Activated CD4-positive, alpha-beta T cell treated with anti-CD3 and anti-CD28 coated beads for 48 hours (primary cell): ENCODE measurements at regions not wholly inside any gene's neighbourhood (a gene's known extent, or its start where the extent isn't known, plus 50 kb on each side); places are given as distances from the start of the nearest gene placed in this dataset.
"Not testable (repeated sequence)": the region's sequence is repeated elsewhere in the genome, so short reads cannot be mapped to it uniquely, and the experiment has no call there.

ENCODE experiments used
- DNase-seq: peaks from one replicate; pipeline ENCODE4 v3.0.0-alpha.2; 2020

DNA sequence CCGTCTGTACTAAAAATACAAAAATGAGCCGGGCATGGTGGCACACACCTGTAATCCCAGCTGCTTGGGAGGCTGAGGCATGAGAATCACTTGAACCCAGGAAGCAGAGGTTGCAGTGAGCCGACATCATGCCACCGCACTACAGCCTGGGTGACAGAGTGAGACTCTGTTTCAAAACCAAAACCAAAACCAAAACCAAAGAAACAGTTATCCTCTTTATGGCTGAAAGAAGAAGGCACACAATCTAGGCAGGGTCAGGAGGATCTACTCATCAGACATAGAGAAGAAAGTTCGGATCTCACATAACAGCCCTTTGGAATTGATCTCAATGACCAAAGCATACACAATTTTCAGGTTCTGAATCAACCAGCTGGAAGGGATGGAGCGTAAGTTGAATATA lies 411.3 kb upstream of the SLC35B3 start:
- not testable (repeated sequence) for DNase-seq

GRCh38 chr6:8845690-8846089 lies 410.3 kb upstream of the SLC35B3 start:
- no peak for DNase-seq

- DNase-seq = no peak
Observed at GRCh38 chr6:8844968-8845367, 409.6 kb upstream of the SLC35B3 start.

DNA sequence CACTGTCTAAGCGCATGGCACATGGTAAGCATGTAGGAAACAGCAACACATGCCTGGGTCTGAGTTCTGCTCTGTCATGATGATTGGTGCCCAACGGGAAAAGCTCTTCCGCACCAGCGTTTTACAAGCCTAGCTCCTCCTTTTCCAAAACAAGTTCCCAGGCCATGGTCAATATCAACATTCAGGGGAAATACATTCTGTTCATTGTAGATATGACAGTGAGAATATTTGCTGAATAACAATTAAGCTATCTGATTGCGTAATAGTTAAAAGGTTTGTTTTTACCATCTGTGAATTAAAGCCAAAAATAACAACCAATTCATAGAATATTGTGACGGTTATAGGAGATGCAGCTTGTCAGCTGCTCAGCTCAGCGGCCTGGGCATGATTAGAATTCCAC lies 404.3 kb upstream of the SLC35B3 start:
- no peak for DNase-seq

DNA sequence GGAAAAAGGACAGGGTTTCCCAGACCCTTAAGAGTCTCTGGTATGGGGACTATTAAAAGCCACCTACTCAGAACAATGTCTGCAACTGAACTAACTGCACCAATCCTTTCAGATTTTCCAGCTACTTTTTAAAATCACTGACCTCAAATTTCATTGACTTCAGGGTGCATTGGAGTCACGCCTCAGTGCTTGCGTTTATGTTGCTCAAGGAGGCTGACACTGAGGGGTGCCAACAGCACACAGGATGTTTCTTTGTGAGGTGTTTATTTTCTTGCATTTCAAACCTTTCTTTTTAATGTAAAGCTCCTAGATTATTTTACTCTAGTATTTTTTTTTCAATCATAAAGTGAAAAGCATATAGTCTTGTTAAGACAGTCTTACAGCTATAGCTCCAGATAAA lies 402.0 kb upstream of the SLC35B3 start:
- DNase-seq = no peak

DNA sequence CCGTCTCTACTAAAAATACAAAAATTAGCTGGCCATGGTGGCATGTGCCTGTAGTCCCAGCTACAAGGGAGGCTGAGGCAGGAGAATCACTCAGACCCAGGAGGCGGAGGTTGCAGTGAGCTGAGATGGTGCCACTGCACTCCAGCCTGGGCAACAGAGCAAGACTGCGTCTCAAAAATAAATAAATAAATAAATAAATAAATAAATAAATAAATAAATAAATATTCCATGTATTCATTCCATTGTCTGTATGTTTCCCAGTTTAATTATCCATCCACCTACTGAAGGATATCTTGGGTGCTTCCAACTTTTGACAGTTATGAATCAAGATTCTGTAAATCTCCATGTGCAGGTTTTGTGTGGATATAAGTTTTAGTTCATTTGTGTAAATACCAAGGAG lies 397.4 kb upstream of the SLC35B3 start:
- not testable (repeated sequence) for DNase-seq

DNA sequence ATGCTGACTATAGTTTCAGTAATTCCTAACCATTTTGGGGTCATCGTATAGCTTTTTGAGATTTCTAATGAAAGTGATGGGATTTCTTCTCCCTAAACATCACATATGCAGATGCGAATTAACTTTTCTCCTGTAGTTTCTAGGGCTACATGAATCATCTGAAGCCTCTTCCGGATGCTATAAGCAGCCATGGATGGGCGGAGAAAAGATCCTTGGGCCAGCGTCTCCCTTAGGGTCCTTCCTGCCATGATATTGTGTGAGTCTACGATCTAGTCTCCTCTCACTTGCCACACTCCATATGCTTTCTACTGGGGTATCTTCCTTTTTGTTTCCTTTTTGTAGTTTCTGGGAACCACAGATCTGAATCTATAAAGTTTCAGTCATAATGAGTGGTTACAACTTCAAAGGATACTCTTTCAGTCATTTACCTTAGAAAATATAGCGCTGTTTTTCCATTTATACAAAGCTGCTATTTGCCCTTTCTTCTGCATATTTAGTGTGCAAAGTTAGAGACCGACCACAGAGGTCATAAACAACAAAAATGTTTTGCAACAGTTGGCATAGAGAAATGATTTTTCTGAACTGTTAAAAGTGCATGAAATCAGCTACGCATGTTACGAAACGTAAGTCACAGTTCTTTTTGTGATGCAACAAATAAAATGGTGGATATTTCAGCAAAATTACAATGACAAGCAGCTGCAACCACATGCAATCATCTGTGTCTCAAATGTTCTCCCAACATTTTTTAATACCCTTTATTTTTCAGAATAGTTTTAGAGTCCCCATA lies 396.2 kb upstream of the SLC35B3 start:
- no peak for DNase-seq

DNA sequence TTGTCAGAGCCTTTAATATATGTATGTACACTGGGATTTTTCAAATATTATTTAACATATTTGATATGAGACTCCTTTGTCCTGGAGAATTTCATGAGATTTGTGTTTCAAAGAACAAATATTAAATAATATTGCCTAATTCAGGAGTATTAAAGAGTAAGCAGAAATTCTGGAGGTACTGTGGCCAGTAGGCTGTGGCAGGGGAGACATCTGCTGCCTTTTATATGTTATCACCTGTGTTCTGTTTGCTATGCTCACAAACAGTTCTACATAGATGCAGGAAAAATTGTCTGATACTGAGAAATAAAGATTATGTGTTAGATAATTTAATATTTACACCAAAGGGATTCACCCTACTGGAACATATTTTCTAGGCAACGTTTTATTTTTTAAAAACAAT lies 395.4 kb upstream of the SLC35B3 start:
- no peak for DNase-seq

DNA sequence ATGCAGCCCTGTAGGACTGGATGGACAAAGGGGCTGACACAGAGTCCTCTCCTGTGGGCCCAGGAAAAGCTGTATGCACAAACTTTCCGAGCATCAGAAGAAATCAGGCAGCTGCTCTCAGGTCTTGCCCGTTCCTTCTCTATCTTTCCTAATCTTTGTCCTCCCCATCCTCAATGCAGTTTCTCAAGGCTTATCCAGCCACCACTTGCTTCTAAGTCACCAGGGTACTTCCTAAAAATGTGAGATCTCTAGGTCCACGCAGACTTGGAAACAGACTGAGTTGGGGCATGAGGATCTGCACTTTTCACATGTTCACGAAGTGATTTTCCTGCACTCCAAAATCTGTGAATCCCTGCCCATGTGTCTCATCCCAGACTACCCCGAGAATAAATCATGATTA lies 394.5 kb upstream of the SLC35B3 start:
- DNase-seq = no peak

DNA sequence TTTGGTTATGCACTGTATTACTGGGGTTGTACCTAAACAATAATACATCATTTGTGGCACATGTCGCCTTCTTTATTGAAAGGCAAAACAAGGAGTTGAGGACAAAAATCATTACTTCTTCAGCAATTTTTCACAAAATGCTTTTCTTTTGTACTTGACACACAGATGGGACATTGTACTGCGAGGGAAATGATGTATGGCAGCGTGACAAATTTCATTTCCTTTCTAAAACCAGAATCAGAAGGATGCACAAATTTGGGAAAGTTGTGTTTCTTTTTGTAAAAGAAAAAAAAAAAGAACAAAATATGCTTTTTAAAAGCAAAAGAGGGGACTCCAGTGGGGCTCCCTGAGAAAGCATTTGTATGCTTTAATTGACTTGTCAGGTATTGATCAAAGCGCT lies 394.0 kb upstream of the SLC35B3 start:
- no peak for DNase-seq

DNA sequence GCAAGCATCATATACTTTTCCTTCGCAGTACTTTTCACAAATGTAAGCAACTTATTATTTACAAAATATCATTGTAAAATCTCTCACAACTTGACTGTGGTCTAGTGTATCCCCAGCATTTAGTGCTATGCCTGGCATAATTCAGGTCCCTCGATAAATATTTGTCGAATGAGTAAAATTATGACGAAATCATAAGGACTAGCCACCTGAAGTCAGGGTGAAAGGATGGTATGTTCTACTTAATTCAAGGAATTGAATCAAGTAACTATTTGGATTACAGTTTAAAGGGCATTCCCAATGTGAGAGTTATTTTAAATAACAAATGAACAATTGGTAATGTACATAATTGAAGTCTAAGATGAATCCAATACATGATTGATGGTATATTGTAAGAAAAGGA lies 393.0 kb upstream of the SLC35B3 start:
- no peak for DNase-seq

GRCh38 chr6:8825726-8826125 lies 390.4 kb upstream of the SLC35B3 start:
- no peak for DNase-seq

DNA sequence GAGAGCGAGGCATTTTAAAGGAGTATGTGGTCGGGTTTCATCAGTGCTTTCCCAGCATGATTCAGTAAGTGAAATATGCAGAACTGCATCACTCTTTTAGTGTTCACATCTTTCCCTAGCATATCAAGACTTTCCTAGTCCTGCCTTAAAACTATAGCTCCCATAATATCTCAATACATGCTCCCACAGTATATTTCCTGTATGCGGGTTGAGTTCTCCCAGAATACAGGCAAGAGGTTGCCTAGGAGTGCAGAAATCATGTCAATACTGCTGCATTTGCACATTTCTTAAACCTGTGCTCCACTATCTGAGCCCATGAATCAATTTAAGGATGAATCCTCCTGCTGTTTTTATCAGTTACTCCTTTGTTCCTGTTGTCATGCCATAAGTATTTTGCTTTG lies 386.6 kb upstream of the SLC35B3 start:
- no peak for DNase-seq

- DNase-seq = no peak
Observed at GRCh38 chr6:8820313-8820712, 385.0 kb upstream of the SLC35B3 start.

GRCh38 chr6:8819446-8819845 lies 384.1 kb upstream of the SLC35B3 start:
- no peak for DNase-seq

GRCh38 chr6:8814440-8815000 lies 379.2 kb upstream of the SLC35B3 start:
- no peak for DNase-seq

DNA sequence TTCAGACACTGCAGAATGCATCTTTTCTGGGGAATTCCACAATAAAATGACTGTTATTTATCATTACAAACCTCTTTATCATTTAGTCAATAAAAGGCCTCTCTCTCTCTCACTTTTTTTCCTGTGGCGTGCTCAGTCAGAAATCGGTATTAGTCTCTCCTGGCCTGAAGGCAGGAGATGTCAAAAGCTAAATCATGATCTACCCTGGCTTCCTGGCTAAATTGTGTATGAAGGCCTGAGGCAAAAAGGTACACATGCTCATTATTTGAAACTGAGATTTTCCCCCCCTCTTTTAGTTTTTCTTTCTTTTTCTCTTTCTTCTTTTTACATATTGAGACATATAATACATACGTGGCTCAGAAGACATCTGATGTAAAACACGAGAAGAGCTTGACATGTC lies 375.0 kb upstream of the SLC35B3 start:
- no peak for DNase-seq

- DNase-seq = no peak
Observed at GRCh38 chr6:8809662-8810061, 374.3 kb upstream of the SLC35B3 start.

GRCh38 chr6:8803181-8803760 lies 367.9 kb upstream of the SLC35B3 start:
- no peak for DNase-seq

GRCh38 chr6:8802397-8802796 lies 367.1 kb upstream of the SLC35B3 start:
- DNase-seq = not testable (repeated sequence)

- no peak for DNase-seq
Observed at GRCh38 chr6:8794420-8794819, 359.1 kb upstream of the SLC35B3 start.

DNA sequence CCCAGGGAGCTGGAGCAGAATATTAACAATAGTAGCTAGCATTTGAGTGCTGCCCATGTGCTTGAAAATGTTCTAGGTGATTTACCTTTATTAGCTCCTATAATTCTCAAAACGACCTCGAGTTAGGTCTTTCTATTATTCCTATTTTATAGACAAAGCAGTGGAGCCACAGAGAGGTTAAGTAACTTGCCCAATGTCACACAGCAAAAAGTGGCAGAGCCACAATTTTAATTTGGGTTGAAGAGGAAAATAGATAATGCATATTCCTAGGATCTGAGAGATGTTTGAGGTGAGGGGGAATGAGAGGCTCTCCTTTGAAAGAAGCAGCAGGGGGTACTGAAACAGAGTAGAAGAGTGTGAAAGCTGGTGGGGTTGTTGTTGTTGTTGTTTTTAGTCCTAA lies 354.5 kb upstream of the SLC35B3 start:
- no peak for DNase-seq

- no peak for DNase-seq
Observed at GRCh38 chr6:8785223-8785622, 349.9 kb upstream of the SLC35B3 start.

GRCh38 chr6:8783191-8783590 lies 347.8 kb upstream of the SLC35B3 start:
- DNase-seq = no peak

DNA sequence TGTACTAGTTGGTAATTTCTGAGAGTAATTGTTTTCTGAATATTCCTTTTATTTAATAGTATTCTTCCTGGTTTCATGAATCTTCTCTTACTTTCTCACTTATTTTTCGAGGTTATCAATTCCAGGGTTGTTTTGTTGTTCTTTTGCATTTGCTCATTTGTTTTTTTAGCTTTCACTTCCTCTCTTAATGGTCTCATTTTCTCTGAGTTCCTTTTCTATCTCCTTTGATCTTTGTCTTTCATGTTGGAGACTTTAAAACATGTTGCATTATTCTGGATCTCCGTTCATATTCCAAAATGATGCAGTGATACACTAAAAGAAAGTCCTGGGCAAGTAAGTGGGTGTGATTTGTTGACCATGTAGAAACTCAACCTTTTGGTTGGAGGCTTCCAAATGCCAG lies 345.3 kb upstream of the SLC35B3 start:
- DNase-seq = no peak
